NB4 (cell line): ENCODE measurements at regions not wholly inside any gene's neighbourhood (a gene's known extent, or its start where the extent isn't known, plus 50 kb on each side); places are given as distances from the start of the nearest gene placed in this dataset.

ENCODE experiments used
- DNase-seq: peaks from one replicate; pipeline ENCODE4 v3.0.0; 2010; ENCODE audit warnings: low read depth
- H3K4me3 ChIP-seq: one replicate; pipeline ENCODE4 v1.5.1; 2011; ENCODE audit warnings: mild to moderate bottlenecking, low read depth, low read length, moderate library complexity
- CTCF ChIP-seq: IDR thresholded peaks from one replicate; pipeline ENCODE4 v1.5.1; 2012; ENCODE audit warnings: low read depth, low read length
- MAX ChIP-seq: IDR thresholded peaks from 2 replicates; pipeline ENCODE4 v1.6.1; 2011; ENCODE audit warnings: low read depth, low read length
- MYC ChIP-seq: IDR thresholded peaks from 2 replicates; pipeline ENCODE4 v1.6.1; 2011; ENCODE audit warnings: low read depth, low read length
- POLR2A ChIP-seq: IDR thresholded peaks from 2 replicates; pipeline ENCODE4 v1.6.1; 2011; ENCODE audit warnings: mild to moderate bottlenecking; ENCODE audit not compliant: insufficient read length; ENCODE audit errors: extremely low read depth

GRCh38 chr6:9086331-9086730, 651.0 kb upstream of the SLC35B3 start:
- TF ChIP-seq POLR2A (no peak), CTCF (no peak), MAX (no peak)
- H3K4me3 ChIP-seq, result no peak overlapping the region
- no peak for DNase-seq

GRCh38 chr6:9085709-9086070, 650.3 kb upstream of the SLC35B3 start:
- no peak for TF ChIP-seq CTCF
- TF ChIP-seq POLR2A, result no peak
- TF ChIP-seq MYC, result no peak
- no peak for TF ChIP-seq MAX
- H3K4me3 ChIP-seq, result no peak overlapping the region
- DNase-seq, result no peak

DNA sequence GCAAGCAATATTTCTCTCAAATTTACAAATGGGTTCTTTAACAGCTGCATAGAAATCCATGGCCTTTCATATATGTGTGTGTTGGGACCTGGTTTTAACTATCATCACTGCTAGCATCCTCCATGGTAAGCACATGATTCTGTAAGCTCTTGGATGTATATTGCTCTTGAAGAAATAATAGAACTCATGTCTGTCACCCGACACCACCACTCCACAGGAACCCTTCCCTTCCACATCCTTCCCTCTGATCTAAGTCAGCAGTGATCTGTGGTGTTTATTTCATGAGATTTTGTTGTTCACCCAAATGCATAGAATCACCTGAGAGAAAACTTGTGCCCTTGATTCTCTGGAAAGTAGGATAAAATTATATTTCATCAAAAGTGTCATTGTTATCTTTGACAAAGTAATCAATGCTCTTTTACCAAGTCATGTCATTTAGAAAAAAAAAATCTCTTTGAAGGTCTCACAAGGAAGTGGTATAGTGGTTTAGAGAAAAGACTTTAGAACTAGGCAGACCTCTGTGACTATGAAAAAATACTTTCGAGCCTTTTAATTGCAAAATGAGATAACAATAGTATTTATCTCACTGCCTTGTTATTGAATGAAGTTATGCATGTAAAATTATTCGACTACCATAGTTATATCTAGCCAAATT, 649.8 kb upstream of the SLC35B3 start:
- TF ChIP-seq CTCF, result no peak
- no peak overlapping the region for H3K4me3 ChIP-seq
- DNase-seq, result no peak

DNA sequence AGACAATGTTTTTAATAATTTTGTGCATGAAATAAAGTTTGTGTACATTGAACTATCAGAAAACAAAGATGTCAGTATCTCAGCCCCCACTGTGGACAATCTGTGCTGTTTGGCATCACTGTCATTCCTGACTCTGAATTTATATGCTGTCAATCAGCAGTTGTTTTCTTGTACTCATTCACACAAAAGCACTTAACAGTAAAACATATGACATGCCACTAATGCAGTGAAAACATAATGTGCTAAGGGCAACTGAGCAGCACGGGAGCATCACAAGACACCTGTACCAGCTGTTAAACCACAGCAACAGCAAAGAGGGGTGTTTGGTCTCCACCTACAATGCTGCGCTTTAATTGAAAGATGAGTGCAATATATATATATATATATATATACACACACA, 647.8 kb upstream of the SLC35B3 start:
- H3K4me3 ChIP-seq, result no peak overlapping the region
- DNase-seq, result no peak
- TF ChIP-seq MAX (no peak), CTCF (no peak), POLR2A (no peak), MYC (no peak)

GRCh38 chr6:9066726-9067125, 631.4 kb upstream of the SLC35B3 start:
- TF ChIP-seq MAX, result no peak
- TF ChIP-seq POLR2A, result no peak
- no peak for TF ChIP-seq MYC
- no peak for TF ChIP-seq CTCF
- H3K4me3 ChIP-seq, result no peak overlapping the region
- DNase-seq, result no peak

DNA sequence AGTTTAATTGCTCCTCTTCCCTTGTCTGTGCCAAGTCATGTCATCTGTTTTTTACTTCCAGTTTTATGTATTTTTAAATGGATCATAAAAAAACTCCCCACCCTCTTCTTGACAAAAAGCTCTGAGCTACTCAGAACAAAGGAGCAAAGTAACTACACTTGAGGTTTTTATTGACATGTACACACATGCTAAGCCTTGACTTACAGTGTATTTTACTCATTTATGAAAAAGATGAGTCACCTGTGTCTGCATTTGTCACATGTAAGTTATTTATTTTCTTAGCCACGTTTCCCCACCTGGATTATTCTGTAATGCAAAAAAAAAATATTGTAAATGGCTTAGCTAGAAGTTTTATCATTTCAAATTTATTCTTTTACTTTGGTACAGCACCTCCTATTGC, 628.8 kb upstream of the SLC35B3 start:
- no peak for DNase-seq
- no peak overlapping the region for H3K4me3 ChIP-seq
- TF ChIP-seq CTCF (no peak), MAX (no peak), POLR2A (no peak), MYC (no peak)
